Neuronal stem cell (in vitro differentiated cells): ENCODE measurements at regions not wholly inside any gene's neighbourhood (a gene's known extent, or its start where the extent isn't known, plus 50 kb on each side); places are given as distances from the start of the nearest gene placed in this dataset.
"Not testable (repeated sequence)": the region's sequence is repeated elsewhere in the genome, so short reads cannot be mapped to it uniquely, and the experiment has no call there.

ENCODE experiments used
- DNase-seq: peaks from one replicate; pipeline ENCODE4 v3.0.0-alpha.2; 2013; ENCODE audit warnings: low spot score
- H2AFZ ChIP-seq: one replicate; pipeline ENCODE4 v1.6.1; 2013; ENCODE audit warnings: mild to moderate bottlenecking, low read length, inconsistent platforms
- H2AK5ac ChIP-seq: 2 replicates; pipeline ENCODE4 v1.6.1; 2013; ENCODE audit warnings: low read depth, mild to moderate bottlenecking, inconsistent platforms, low read length, moderate library complexity, mixed read lengths
- H2BK120ac ChIP-seq: 2 replicates; pipeline ENCODE4 v1.6.1; 2013; ENCODE audit warnings: low read depth, mild to moderate bottlenecking, inconsistent platforms, low read length, moderate library complexity, mixed read lengths
- H2BK12ac ChIP-seq: one replicate; pipeline ENCODE4 v1.6.1; 2013; ENCODE audit warnings: low read length, inconsistent platforms
- H2BK15ac ChIP-seq: 2 replicates; pipeline ENCODE4 v1.6.1; 2013; ENCODE audit warnings: mild to moderate bottlenecking, low read length, inconsistent platforms, mixed read lengths
- H2BK5ac ChIP-seq: one replicate; pipeline ENCODE4 v1.6.1; 2013; ENCODE audit warnings: inconsistent platforms, mild to moderate bottlenecking, low read length, moderate library complexity
- H3K14ac ChIP-seq: one replicate; pipeline ENCODE4 v1.6.1; 2013; ENCODE audit warnings: low read length, inconsistent platforms
- H3K18ac ChIP-seq: 2 replicates; pipeline ENCODE4 v1.6.1; 2013; ENCODE audit warnings: low read length, inconsistent platforms
- H3K23ac ChIP-seq: 2 replicates; pipeline ENCODE4 v1.6.1; 2013; ENCODE audit warnings: low read depth, mild to moderate bottlenecking, mixed read lengths, low read length, inconsistent platforms; ENCODE audit not compliant: poor library complexity
- H3K27ac ChIP-seq: replicated peaks from 3 replicates; pipeline ENCODE4 v1.5.1; 2013; ENCODE audit warnings: low read length, inconsistent platforms
- H3K27me3 ChIP-seq, 3 experiments: 2 replicates each; pipeline ENCODE4 v1.6.1; 2013; ENCODE audit warnings: low read length in 3 of 3, mild to moderate bottlenecking in 2 of 3, inconsistent platforms in 1 of 3, low read depth in 1 of 3, mixed read lengths in 1 of 3, moderate library complexity in 1 of 3; ENCODE audit not compliant: control insufficient read depth in 3 of 3, insufficient read depth in 3 of 3
- H3K36me3 ChIP-seq, 2 donors: replicated peaks in 1 of 2; 2 replicates each; pipeline ENCODE4 v1.6.1; 2013; ENCODE audit warnings: low read length in 2 of 2; ENCODE audit not compliant: control insufficient read depth in 2 of 2, insufficient read depth in 2 of 2
- H3K4ac ChIP-seq: 2 replicates; pipeline ENCODE4 v1.6.1; 2013; ENCODE audit warnings: inconsistent platforms, mild to moderate bottlenecking, low read length, moderate library complexity
- H3K4me1 ChIP-seq, 2 donors: 1 replicate in 1 of 2; 2 replicates in 1 of 2; pipeline ENCODE4 v1.6.1; 2013; ENCODE audit warnings: low read length in 2 of 2, low read depth in 1 of 2; ENCODE audit not compliant: control insufficient read depth in 2 of 2, insufficient read depth in 1 of 2
- H3K4me2 ChIP-seq: one replicate; pipeline ENCODE4 v1.6.1; 2013; ENCODE audit warnings: mild to moderate bottlenecking, low read length, inconsistent platforms; ENCODE audit not compliant: insufficient read depth, poor library complexity, severe bottlenecking
- H3K4me3 ChIP-seq, 2 donors: 2 replicates each; pipeline ENCODE4 v1.5.1; 2013; ENCODE audit warnings: low read length in 2 of 2, mild to moderate bottlenecking in 2 of 2, inconsistent platforms in 1 of 2, moderate library complexity in 1 of 2
- H3K79me1 ChIP-seq: one replicate; pipeline ENCODE4 v1.6.1; 2013; ENCODE audit warnings: low read depth, mild to moderate bottlenecking, inconsistent platforms, low read length, moderate library complexity
- H3K9ac ChIP-seq: one replicate; pipeline ENCODE4 v1.6.1; 2013; ENCODE audit warnings: mild to moderate bottlenecking, low read depth, low read length, inconsistent platforms; ENCODE audit not compliant: poor library complexity
- H3K9me3 ChIP-seq, 2 donors: replicated peaks in 1 of 2; 2 replicates each; pipeline versions ENCODE3 to v1.6.1; 2013; ENCODE audit warnings: low read length in 2 of 2, mild to moderate bottlenecking in 2 of 2, inconsistent platforms in 1 of 2, low read depth in 1 of 2, mixed read lengths in 1 of 2, moderate library complexity in 1 of 2; ENCODE audit not compliant: control insufficient read depth in 2 of 2, insufficient read depth in 1 of 2
- H4K8ac ChIP-seq: one replicate; pipeline ENCODE4 v1.6.1; 2013; ENCODE audit warnings: low read depth, mild to moderate bottlenecking, inconsistent platforms, low read length, moderate library complexity
- H4K91ac ChIP-seq: one replicate; pipeline ENCODE4 v1.6.1; 2013; ENCODE audit warnings: low read length, low read depth, mild to moderate bottlenecking, inconsistent platforms; ENCODE audit not compliant: poor library complexity
- WGBS, 2 donors: extraction: QIAGEN DNeasy Blood & Tissue Kit; methylation state at CpG; one replicate each; pipeline ENCODE4 v1.1.7; 2013; ENCODE audit warnings: missing lambda C conversion rate in 2 of 2, mixed read lengths in 1 of 2; ENCODE audit not compliant: insufficient read length in 2 of 2, insufficient replicate concordance in 1 of 2; ENCODE audit errors: extremely low coverage in 2 of 2; 5-methylcytosine and 5-hydroxymethylcytosine counted together

DNA sequence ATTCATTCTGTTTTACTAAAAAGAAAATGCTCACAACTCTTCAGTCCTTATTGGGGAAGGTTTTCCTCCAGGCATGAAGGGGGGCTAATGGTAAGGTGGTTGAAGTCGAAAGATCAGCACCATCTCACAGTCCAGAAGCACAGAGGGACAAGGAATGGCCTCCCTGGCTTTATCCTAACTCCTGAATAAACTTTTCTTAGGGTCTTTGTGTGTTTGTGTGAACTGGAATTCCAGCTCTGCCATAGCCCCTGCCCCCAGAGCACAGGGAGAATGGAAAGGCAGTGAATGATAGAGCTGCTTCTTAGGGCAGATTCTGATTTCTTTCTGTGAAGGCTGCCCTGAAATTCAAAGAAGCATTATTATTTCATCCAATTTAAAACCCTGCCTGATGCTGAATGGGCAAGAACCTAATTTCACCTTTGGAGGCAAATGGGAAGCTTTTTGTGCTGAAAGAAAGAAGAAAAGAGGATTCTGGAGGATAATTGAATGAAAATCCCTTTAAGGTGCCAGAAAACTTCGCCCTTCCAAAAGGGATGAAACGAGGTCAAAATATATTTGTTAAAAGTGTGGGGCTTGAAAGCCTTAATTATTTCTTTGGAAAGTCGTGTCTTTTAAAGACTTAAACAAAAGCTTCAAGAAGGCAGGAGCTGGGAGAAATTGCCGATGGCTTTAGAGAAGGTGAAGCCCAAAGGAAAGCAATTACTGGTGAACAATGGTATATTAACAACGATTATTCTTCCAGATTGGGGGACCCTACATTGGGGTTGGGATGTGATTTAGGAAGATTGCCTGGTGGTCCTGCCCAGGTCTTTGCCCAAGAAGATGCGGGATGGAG lies 259.9 kb upstream of the RGMA start:
- Histone ChIP-seq H3K18ac (no peak overlapping the region), H3K9ac (no peak overlapping the region), H3K23ac (no peak overlapping the region), H3K4me1 (peaks cover 11 to 25% of the 10 kb centered on the region in 2 donors), H3K14ac (no peak overlapping the region), H2AK5ac (no peak overlapping the region), H3K4me2 (no peak overlapping the region), H4K91ac (no peak overlapping the region), H3K27me3 (no peaks in the 10 kb centered on the region), H3K4ac (no peak overlapping the region), H2BK15ac (no peak overlapping the region), H2BK12ac (no peak overlapping the region), H2BK5ac (no peak overlapping the region), H2BK120ac (no peak overlapping the region), H2AFZ (no peak overlapping the region), H3K9me3 (peaks cover 8 to 43% of the 10 kb centered on the region in 2 donors), H3K36me3 (peaks cover 6 to 55% of the 10 kb centered on the region in 2 donors), H3K27ac (peak overlapping the region; percentile 98), H4K8ac (no peak overlapping the region), H3K4me3 (no peak overlapping the region), H3K79me1 (no peaks in the 10 kb centered on the region)
- DNase-seq: peak; percentile 82
- WGBS, 2 donors: no CpG with 5 or more reads among the region's 7 CpGs

- Histone ChIP-seq H3K9me3 (peaks cover 8 to 44% of the 10 kb centered on the region in 2 donors), H3K27me3 (no peaks in the 10 kb centered on the region), H2BK5ac (peak overlapping the region; percentile 22), H3K27ac (peak overlapping the region; percentile 98), H2BK12ac (no peak overlapping the region), H3K4ac (no peak overlapping the region), H2AK5ac (no peak overlapping the region), H2BK15ac (no peak overlapping the region), H4K91ac (no peak overlapping the region), H3K79me1 (no peaks in the 10 kb centered on the region), H4K8ac (no peak overlapping the region), H3K4me3 (no peak overlapping the region), H2AFZ (no peak overlapping the region), H3K4me2 (no peak overlapping the region), H3K14ac (no peak overlapping the region), H2BK120ac (no peak overlapping the region), H3K9ac (no peak overlapping the region), H3K4me1 (peaks cover 11 to 25% of the 10 kb centered on the region in 2 donors), H3K23ac (no peak overlapping the region), H3K18ac (no peak overlapping the region), H3K36me3 (peaks cover 6 to 58% of the 10 kb centered on the region in 2 donors)
- DNase-seq: peak; percentile 59
- WGBS, 2 donors: no CpG with 5 or more reads among the region's 1 CpG
Observed at GRCh38 chr15:93347986-93348385, 259.0 kb upstream of the RGMA start.

GRCh38 chr15:93345981-93346380 lies 257.0 kb upstream of the RGMA start:
- H2BK5ac ChIP-seq: no peak overlapping the region
- no peak overlapping the region for H4K91ac ChIP-seq
- no peak overlapping the region for H3K27ac ChIP-seq
- no peak overlapping the region for H3K14ac ChIP-seq
- no CpG with 5 or more reads among the region's 6 CpGs for WGBS, 2 donors
- H4K8ac ChIP-seq: no peak overlapping the region
- H3K23ac ChIP-seq: no peak overlapping the region
- H3K36me3 ChIP-seq: peaks cover 2 to 54% of the 10 kb centered on the region in 2 donors
- H3K79me1 ChIP-seq: no peaks in the 10 kb centered on the region
- DNase-seq: no peak
- no peak overlapping the region for H2AFZ ChIP-seq
- no peak overlapping the region for H2AK5ac ChIP-seq
- H3K4ac ChIP-seq: no peak overlapping the region
- H3K18ac ChIP-seq: no peak overlapping the region
- no peak overlapping the region for H2BK15ac ChIP-seq
- no peaks in the 10 kb centered on the region for H3K27me3 ChIP-seq
- no peak overlapping the region for H2BK120ac ChIP-seq
- peaks cover 5 to 29% of the 10 kb centered on the region in 2 donors for H3K9me3 ChIP-seq
- H2BK12ac ChIP-seq: no peak overlapping the region
- H3K4me2 ChIP-seq: no peak overlapping the region
- H3K4me1 ChIP-seq: peaks cover 11 to 25% of the 10 kb centered on the region in 2 donors
- no peak overlapping the region for H3K9ac ChIP-seq
- H3K4me3 ChIP-seq: no peak overlapping the region

GRCh38 chr15:93343402-93343801 lies 254.4 kb upstream of the RGMA start:
- not testable (repeated sequence) for H2AFZ ChIP-seq, H3K27ac ChIP-seq, H3K4me3 ChIP-seq, H3K79me1 ChIP-seq, H2BK5ac ChIP-seq, H2BK120ac ChIP-seq, H3K27me3 ChIP-seq, H3K23ac ChIP-seq, H2AK5ac ChIP-seq, H3K18ac ChIP-seq, H3K14ac ChIP-seq, H4K91ac ChIP-seq, DNase-seq, H3K4ac ChIP-seq, H2BK12ac ChIP-seq, H3K4me2 ChIP-seq, H3K9ac ChIP-seq, H2BK15ac ChIP-seq, H4K8ac ChIP-seq
- WGBS, 2 donors: no CpG with 5 or more reads among the region's 5 CpGs
- H3K4me1 ChIP-seq: peaks cover 11 to 12% of the 10 kb centered on the region in 2 donors
- peaks cover 0 to 31% of the 10 kb centered on the region in 2 donors for H3K9me3 ChIP-seq
- peaks cover 0 to 66% of the 10 kb centered on the region in 2 donors for H3K36me3 ChIP-seq
